ENCODE measurements at regions not wholly inside any gene's neighbourhood (a gene's known extent, or its start where the extent isn't known, plus 50 kb on each side); places are given as distances from the start of the nearest gene placed in this dataset.
"Not testable (repeated sequence)": the region's sequence is repeated elsewhere in the genome, so short reads cannot be mapped to it uniquely, and the experiment has no call there.

- Mint-ChIP-seq H3K27me3 (no peaks in the 10 kb centered on the region), H3K9me3 (peaks cover 13 to 14% of the 10 kb centered on the region in 2 donors), H3K4me3 (no peak overlapping the region), H3K4me1 (no peaks in the 10 kb centered on the region), H3K27ac (no peak overlapping the region)
- no peak for DNase-seq
- ATAC-seq, result no peak
Observed at GRCh38 chr1:173347282-173347818, 129.8 kb upstream of the PRDX6 start.

DNA sequence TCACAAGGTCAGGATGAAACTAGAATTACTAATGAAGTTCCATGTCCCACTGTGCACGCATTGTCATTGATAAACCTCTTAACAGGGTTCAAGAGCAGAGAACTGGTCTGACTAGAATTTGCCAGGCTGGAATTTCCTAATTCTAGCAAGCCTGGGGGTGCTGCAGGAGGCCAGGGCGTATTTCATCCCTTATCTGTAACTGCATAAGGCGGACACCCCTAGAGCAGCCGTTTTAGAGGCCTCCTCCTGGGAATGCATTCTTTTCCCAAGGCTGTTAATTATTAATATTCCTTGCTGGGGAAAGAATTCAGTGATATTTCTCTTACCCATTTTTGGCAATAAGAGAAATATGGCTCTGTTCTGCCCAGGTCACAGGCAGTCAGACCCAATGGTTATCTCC is 124.5 kb upstream of the PRDX6 start:
- H3K4me1 Mint-ChIP-seq, result peaks cover 22% of the 10 kb centered on the region
- peaks cover 23 to 30% of the 10 kb centered on the region in 2 donors for H3K9me3 Mint-ChIP-seq
- H3K27ac Mint-ChIP-seq, H3K4me3 Mint-ChIP-seq, H3K27me3 Mint-ChIP-seq, ATAC-seq, DNase-seq: not testable (repeated sequence)

GRCh38 chr1:173353350-173353749 is 123.8 kb upstream of the PRDX6 start:
- H3K4me3 Mint-ChIP-seq, result no peak overlapping the region
- no peak overlapping the region for H3K27ac Mint-ChIP-seq
- H3K9me3 Mint-ChIP-seq, result peaks cover 23 to 30% of the 10 kb centered on the region in 2 donors
- ATAC-seq (no peak), DNase-seq (no peak)
- no peaks in the 10 kb centered on the region for H3K27me3 Mint-ChIP-seq
- H3K4me1 Mint-ChIP-seq, result peaks cover 22% of the 10 kb centered on the region

- no peak for DNase-seq
- peaks cover 27% of the 10 kb centered on the region for H3K4me1 Mint-ChIP-seq
- ATAC-seq, result no peak
- H3K27ac Mint-ChIP-seq, result no peak overlapping the region
- no peaks in the 10 kb centered on the region for H3K27me3 Mint-ChIP-seq
- H3K9me3 Mint-ChIP-seq, result peaks cover 23 to 30% of the 10 kb centered on the region in 2 donors
- no peak overlapping the region for H3K4me3 Mint-ChIP-seq
Observed at GRCh38 chr1:173354937-173355280, 122.2 kb upstream of the PRDX6 start.

DNA sequence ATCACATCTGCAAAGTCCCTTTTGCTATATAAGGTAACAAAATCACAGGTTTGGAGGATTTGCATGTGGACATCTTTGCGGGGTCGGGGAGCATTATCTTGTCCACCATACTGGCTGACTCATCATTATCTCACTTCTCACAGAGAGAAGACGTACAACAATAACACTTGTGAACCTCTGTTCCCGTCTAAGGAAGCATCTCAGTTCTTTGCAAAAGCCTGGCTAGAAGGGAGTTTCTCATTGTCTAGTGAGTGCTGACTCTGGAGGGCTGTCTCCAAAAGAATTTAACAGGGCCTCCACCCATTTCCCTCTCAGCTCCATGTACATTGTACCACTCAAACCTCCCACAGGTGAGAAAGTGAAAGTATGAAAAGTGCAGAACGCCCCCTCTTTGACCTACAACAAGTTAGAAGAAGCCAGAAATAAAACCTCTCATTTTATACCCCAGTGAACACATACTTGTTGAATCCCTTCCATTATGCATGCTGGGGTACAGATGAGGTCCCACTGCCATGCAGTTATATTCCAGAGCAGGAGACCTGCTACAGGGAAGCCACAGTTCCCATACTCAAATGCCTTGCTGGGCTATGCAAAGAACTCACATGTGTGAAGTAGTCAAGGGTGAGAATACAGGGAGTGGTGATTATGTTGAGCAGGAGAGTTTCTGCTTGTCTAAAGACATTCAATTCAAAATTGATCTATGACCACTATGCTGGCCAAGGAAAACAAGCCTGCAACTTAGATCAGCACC is 121.7 kb upstream of the PRDX6 start:
- peak overlapping the region; percentile 26 to 30 for H3K4me3 Mint-ChIP-seq
- DNase-seq (no peak), ATAC-seq (peak; percentile 70)
- no peak overlapping the region for H3K27ac Mint-ChIP-seq
- H3K9me3 Mint-ChIP-seq, result peaks cover 23 to 30% of the 10 kb centered on the region in 2 donors
- peaks cover 32% of the 10 kb centered on the region for H3K4me1 Mint-ChIP-seq
- H3K27me3 Mint-ChIP-seq, result no peaks in the 10 kb centered on the region

GRCh38 chr1:173356191-173356762 is 120.9 kb upstream of the PRDX6 start:
- peak overlapping the region in 1 of 2 donors; percentile 6 for H3K27ac Mint-ChIP-seq
- ATAC-seq, result no peak
- no peak overlapping the region for H3K4me3 Mint-ChIP-seq
- no peaks in the 10 kb centered on the region for H3K27me3 Mint-ChIP-seq
- DNase-seq, result no peak
- H3K4me1 Mint-ChIP-seq, result peaks cover 41% of the 10 kb centered on the region
- peaks cover 20 to 26% of the 10 kb centered on the region in 2 donors for H3K9me3 Mint-ChIP-seq

DNA sequence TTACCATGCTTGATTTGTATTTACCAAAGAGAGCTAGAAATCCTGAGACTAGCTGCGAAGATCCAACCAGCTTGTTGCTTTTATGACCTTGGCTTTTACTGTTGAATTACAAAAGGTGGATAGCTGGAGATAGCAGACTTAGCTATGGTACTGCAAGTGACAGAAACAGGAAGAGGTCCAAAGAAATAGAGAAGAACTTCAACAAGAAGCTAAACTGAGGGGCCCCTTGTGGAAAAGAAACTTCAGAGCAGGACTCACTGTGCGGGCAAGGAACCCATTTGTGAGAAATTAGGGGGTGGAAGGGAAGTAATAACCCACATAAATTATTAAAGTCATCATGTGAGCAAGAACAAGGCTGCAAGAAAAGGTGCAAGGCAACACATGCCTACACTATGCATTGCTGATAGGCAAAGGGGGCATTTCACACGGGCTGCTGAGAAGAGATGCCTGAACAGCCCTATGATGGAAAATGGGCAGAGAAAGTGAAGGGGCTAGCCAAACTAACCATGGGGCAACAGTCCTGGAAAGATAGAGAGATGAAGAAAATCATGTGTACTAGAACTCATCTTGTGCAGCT is 116.6 kb upstream of the PRDX6 start:
- DNase-seq (no peak), ATAC-seq (peak; percentile 69)
- Mint-ChIP-seq H3K9me3 (peaks cover 0 to 6% of the 10 kb centered on the region in 2 donors), H3K4me1 (peaks cover 32% of the 10 kb centered on the region), H3K27me3 (no peaks in the 10 kb centered on the region), H3K27ac (peak overlapping the region; percentile 8 to 33), H3K4me3 (peak overlapping the region in 1 of 2 donors; percentile 6)

DNA sequence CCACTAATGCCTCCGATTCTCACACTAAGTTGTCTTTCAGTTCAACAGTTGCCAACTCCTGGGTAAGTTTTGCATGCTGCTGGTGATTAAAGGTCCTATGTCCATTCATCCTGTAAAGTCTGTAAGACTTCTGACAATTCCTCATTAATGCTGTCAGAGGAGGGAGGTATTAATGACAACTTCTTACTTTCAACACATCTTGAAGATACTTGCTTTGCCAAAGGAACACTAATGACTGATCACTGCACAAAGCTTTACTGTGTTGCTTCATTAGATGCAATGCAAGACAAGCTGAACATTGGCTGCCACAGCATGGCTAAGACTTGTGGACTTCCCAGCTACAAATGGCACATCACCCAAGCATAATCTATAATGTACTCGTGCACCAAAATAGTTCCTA is 114.6 kb upstream of the PRDX6 start:
- no peak for DNase-seq
- peaks cover 19% of the 10 kb centered on the region for H3K4me1 Mint-ChIP-seq
- no peak overlapping the region for H3K4me3 Mint-ChIP-seq
- no peaks in the 10 kb centered on the region for H3K27me3 Mint-ChIP-seq
- no peak for ATAC-seq
- no peak overlapping the region for H3K27ac Mint-ChIP-seq
- H3K9me3 Mint-ChIP-seq, result no peaks in the 10 kb centered on the region

DNA sequence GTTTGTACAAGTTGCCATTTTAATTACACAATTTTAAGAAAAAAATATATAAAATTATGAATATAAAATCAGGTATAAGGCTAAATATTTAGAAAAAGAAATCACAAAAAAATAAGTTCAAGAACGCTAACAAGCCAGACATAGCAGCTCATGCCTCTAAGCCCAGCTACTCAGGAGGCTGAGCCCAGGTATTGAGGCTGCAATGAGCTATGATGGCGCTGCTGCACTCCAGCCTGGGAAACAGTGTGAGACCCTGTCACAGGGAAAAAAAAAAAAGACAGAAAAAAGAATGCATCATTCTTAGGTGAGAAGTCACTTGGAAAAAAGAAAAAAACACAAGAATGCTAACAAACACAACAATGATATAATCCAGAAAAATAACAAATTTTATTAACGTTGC is 112.3 kb upstream of the PRDX6 start:
- DNase-seq, result no peak
- no peak for ATAC-seq
- H3K27ac Mint-ChIP-seq, result no peak overlapping the region
- H3K4me1 Mint-ChIP-seq, result peaks cover 15% of the 10 kb centered on the region
- H3K9me3 Mint-ChIP-seq, result peaks cover 13 to 14% of the 10 kb centered on the region in 2 donors
- H3K27me3 Mint-ChIP-seq, result no peaks in the 10 kb centered on the region
- no peak overlapping the region for H3K4me3 Mint-ChIP-seq

DNA sequence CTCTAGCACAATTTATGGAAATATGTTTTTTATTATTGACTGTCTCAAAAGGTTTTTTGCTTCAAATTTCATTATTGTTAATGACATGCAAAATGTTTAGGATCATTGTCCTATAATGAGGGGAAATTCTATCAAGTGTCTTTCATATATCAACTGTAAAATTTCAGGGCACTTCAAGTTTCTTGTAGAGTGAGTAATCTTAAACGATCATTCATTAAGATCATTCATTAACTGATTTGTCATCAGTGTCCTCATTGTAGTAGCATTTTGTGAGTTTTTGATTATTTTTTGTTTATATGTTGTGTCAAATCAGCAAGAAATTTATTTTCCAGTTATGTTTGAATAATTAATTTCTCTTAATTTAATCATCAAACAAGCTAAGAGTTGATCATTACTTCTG is 111.8 kb upstream of the PRDX6 start:
- ATAC-seq (no peak), DNase-seq (no peak)
- Mint-ChIP-seq H3K4me1 (peaks cover 10% of the 10 kb centered on the region), H3K4me3 (no peak overlapping the region), H3K27me3 (no peaks in the 10 kb centered on the region), H3K9me3 (peaks cover 13 to 14% of the 10 kb centered on the region in 2 donors), H3K27ac (no peak overlapping the region)

GRCh38 chr1:173367136-173367535 is 110.0 kb upstream of the PRDX6 start:
- no peak for ATAC-seq
- no peak overlapping the region for H3K27ac Mint-ChIP-seq
- no peak for DNase-seq
- H3K4me1 Mint-ChIP-seq, result no peaks in the 10 kb centered on the region
- H3K27me3 Mint-ChIP-seq, result no peaks in the 10 kb centered on the region
- H3K9me3 Mint-ChIP-seq, result peaks cover 13 to 14% of the 10 kb centered on the region in 2 donors
- no peak overlapping the region for H3K4me3 Mint-ChIP-seq

GRCh38 chr1:173370586-173370985 is 106.5 kb upstream of the PRDX6 start:
- not testable (repeated sequence) for H3K4me3 Mint-ChIP-seq, ATAC-seq, DNase-seq, H3K27ac Mint-ChIP-seq, H3K27me3 Mint-ChIP-seq
- Mint-ChIP-seq H3K9me3 (peaks cover 13 to 24% of the 10 kb centered on the region in 2 donors), H3K4me1 (peaks cover 18% of the 10 kb centered on the region)

GRCh38 chr1:173376065-173376464 is 101.1 kb upstream of the PRDX6 start:
- not testable (repeated sequence) for ATAC-seq, H3K27ac Mint-ChIP-seq, DNase-seq, H3K4me3 Mint-ChIP-seq, H3K27me3 Mint-ChIP-seq
- peaks cover 9 to 16% of the 10 kb centered on the region in 2 donors for H3K9me3 Mint-ChIP-seq
- H3K4me1 Mint-ChIP-seq, result peaks cover 18% of the 10 kb centered on the region

DNA sequence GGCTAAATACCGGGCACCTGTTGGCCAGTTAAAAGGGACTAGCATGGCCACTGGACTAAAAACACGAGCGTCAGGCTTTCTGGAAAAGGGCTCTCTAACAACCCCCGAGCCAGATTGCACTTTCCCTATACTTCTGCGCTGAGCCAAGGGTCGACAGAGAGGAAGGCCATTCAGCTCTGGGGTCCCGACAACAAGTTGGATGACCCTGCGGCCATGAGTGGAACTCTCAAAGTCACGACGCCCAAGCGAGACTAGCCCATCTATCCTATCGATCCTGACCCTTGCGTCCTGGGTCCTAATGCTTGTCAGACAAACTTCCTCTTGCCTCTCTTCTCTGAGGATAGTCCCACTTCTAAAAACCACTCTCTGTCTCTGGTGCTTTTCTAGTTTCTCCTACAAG is 99.9 kb upstream of the PRDX6 start:
- H3K4me1 Mint-ChIP-seq, result peaks cover 23% of the 10 kb centered on the region
- H3K9me3 Mint-ChIP-seq, result peaks cover 9 to 16% of the 10 kb centered on the region in 2 donors
- H3K4me3 Mint-ChIP-seq, result no peak overlapping the region
- no peaks in the 10 kb centered on the region for H3K27me3 Mint-ChIP-seq
- DNase-seq (no peak), ATAC-seq (no peak)
- no peak overlapping the region for H3K27ac Mint-ChIP-seq

GRCh38 chr1:173383351-173383750 is 93.8 kb upstream of the PRDX6 start:
- peaks cover 6% of the 10 kb centered on the region for H3K4me1 Mint-ChIP-seq
- ATAC-seq (no peak), DNase-seq (no peak)
- H3K9me3 Mint-ChIP-seq, result no peaks in the 10 kb centered on the region
- no peak overlapping the region for H3K27ac Mint-ChIP-seq
- H3K27me3 Mint-ChIP-seq, result no peaks in the 10 kb centered on the region
- H3K4me3 Mint-ChIP-seq, result no peak overlapping the region

DNA sequence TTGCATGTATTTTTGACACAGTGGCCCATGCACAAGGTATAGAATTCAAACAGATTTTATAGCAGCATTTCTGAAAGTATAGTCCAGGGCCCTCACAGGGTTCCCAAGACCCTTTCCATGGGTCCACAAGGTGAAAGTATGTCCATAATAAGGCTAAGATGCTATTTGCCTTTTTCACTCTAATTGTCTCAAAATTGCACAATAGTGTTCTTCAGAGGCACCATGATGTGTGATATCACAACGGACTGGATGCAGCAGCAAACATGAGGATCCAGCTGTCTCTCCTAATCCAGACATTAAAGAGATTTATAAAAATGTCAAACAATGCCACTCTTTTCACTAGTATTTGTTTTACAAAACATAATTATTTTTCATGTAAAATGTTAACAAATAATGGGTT is 88.8 kb upstream of the PRDX6 start:
- Mint-ChIP-seq H3K27me3 (no peaks in the 10 kb centered on the region), H3K4me3 (no peak overlapping the region), H3K27ac (no peak overlapping the region), H3K4me1 (no peaks in the 10 kb centered on the region), H3K9me3 (no peaks in the 10 kb centered on the region)
- no peak for ATAC-seq
- no peak for DNase-seq

All from stimulated activated naive CD8-positive, alpha-beta T cell treated with anti-CD3 and anti-CD28 coated beads, Interleukin-15, amount 100 ng/mL, for 72 hours (primary cell).